ENCODE measurements at regions not wholly inside any gene's neighbourhood (a gene's known extent, or its start where the extent isn't known, plus 50 kb on each side); places are given as distances from the start of the nearest gene placed in this dataset.
A peak's percentile ranks its signal among the peaks of the same experiment; 100 is the strongest.

DNA sequence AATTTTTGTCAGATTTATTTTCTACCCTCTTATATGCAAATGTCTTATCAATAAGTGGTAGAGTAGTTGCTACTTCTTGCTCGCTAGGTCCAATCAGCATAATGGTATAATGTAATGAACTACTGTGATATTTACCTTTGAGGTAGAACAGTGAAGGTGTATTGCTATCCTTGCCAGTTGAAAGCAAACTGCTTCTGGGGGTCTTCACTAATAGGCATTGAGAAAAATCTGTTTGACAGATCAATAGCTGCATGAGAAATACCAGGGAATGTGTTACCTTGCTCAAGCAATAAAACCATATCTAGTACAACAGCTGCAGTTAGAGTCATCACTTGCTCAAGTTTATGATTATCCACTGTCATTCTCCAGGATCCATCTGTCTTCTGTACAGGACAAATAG lies 50.1 kb upstream of the EFEMP1 start:
- intact Hi-C loops (cut with DNase I): no loop called here
- no peak for DNase-seq

DNA sequence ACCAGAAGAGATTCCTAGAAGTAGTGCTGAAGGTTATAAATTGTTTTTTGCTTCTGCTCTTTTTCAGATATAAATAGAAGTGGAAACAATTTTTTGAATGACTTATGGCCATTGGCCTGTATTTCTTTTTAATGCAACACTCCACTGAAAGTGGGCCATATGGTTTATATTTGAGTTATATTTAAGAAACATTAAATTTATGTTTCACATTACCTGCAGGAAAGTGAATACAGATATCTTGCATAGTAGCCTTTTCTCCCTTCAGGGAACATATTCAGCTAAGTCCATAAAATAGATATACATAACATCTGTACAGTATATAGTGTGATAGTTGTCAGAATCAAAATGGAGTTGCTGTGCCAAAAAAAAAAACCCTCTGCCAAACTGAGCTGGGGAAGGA lies 53.1 kb upstream of the EFEMP1 start:
- intact Hi-C loops (cut with DNase I): no loop called here

DNA sequence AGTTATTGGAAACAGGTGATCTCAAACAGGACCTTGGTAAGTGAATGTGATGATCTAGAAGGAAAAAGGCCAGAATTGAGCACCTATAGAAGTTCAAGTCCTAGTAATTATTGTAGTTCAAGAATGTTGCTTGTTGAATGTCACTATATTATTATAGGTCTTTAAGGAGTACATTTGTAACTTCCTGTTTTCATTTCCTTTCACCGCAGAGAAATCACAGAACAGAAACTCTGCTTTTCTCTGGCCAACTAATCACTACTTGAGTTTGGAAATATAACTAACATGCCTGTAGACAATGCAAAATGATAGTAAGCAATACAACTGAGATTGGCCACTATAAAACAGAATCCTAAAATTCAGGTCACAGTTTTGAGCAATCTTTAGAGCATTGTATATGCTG lies 61.8 kb upstream of the EFEMP1 start:
- intact Hi-C loops (cut with DNase I): no loop called here
- DNase-seq: no peak

More for the DNA sequence above, 53.1 kb upstream of the EFEMP1 start:
- no peak for DNase-seq

DNA sequence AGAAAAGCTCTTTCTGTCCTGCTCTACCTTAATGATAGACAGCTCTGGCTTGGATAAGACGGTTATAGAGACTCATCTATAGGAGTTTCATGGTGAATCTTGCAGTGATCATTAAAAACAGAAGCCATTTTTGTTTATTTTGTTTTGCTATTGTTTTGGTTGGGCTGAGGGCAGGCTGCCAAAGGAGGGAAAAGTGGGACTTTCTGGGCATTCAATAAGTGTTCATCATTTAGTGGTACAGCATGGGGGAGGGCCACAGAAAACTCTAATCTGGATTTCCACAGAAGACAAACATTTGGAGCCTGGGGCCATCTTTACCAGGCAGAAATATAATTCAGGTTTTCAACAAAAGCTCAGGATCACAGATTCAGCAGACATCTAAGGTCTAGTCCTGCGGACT lies 62.4 kb upstream of the EFEMP1 start:
- intact Hi-C loops (cut with DNase I): no loop called here
- DNase-seq: no peak

DNA sequence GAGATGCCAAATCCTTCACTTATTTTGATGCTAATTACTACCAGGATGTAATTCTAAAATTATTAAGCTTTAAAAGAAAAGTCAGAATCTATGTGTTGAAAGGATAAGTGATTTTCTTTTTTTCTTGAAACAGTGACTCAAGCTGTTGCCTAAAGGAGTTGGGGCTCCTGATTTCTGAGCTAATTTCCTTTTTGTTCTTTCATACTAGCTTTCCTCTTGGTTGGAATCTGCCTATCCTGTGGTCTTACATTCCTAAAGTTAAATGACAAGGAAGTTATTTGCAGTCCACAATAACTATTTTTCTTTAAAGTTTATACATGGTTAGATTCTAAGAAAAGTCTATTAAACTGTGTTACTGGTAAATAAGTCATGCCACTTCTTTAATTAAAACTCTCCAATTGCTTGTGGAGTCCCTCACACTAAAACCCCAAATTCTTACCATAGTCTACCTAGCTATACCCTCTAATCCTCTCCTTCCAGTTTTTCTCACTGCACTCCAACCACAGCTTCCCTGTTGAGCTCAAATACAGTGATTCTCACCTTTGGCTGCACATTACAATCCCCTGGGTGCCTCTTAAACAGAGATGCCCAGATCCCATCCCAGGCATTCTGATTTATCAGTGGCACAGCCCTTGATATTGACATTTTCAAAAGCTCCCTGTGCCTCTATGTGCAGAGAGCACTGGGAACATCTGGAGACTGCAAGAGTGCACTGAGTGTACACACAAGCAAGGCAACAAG lies 63.3 kb upstream of the EFEMP1 start:
- intact Hi-C loops (cut with DNase I): no loop called here
- no peak for DNase-seq

DNA sequence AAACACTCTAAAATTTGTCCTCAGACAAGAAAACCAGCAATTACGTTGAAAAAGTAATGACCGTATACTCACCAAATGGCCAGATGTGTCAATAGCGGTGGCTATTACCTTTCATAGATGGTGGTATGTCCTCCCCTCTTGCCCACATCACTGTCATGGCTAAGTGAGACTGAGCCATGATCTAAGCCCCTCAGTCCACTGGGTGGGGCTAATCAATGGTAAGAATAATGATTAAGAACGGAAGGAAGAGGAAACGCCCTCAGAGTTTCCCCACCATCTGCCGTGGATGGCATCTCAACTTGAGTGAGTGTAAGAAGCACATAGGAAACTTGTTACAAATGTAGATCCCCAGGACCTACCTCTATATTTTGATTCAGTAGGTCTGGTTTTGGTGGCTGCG lies 65.8 kb upstream of the EFEMP1 start:
- no peak for DNase-seq
- intact Hi-C loops (cut with DNase I): no loop called here

DNA sequence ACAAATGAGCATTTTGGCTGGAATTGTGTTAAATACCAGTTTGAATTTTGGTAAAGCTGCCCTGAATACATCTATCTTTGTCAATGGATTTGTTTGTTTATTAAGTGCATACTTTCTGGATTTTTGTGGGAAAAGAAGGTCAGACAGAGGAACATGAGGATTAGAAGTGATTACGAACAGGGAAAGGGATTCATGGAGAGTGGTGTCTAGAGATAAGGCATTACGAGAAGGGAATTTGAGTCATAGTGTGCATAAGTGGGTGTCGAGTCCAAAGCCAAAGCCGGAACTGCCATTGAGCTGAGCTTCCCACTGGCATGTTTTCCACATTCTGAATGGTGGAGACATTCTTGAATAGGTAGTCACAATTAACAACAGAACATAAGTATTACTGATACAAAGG lies 68.9 kb upstream of the EFEMP1 start:
- DNase-seq: no peak
- intact Hi-C loops (cut with DNase I): no loop called here

DNA sequence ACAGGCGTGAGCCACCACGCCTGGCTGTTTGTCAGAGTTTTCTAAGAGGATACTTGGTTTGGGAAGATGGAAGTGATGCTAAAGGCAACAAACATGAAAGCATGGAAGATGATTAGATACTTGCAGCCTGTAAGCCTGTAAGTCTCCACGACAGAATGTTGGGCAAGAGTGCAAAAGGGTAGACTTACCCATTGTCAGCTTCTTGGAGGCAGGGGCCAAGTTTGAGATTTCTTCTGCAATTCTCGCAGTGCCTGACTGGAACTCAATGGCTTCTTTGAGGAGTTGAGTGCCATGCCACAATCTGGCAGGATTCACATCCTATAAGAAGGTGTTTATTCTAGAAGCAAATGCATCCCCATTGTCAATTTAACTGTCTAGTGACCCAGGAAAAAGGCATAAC lies 70.1 kb upstream of the EFEMP1 start:
- no peak for DNase-seq
- intact Hi-C loops (cut with DNase I): no loop called here

DNA sequence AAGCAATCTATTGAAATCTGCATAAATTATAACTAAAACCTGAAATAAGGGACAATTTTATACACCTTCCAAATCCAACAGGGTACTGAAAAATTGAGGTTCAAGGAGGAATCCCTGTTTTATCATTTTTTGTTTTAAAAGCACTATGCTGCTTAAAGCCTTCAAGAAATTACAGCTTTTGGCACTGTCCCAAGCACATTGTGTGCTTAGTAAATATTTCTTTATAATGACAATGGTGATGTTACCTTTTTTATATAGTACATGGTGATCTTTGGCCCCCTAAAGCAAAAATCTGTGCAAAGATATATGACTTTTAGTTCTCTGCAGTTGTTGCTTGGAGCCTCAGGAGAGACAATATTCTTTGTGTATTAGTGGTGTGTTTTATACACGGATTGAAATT lies 71.6 kb upstream of the EFEMP1 start:
- DNase-seq: no peak
- intact Hi-C loops (cut with DNase I): no loop called here

DNA sequence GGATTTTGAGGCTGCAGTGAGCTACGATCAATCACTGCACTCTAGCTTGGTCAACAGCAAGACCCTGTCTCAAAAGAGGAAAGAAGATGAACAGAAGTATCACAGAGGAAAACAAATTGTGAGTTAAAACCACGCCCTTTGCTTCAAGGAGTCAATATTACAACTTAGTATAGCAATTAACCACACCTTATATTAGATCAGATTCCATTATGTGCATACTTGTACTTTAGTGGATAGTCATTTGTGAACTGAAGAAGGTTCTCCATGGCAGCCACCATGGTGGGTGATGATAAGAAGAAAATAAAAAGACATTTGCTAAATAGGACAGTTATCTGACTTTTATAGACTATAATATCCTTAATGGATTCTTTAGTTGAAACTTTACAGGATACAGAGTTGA lies 72.3 kb upstream of the EFEMP1 start:
- no peak for DNase-seq
- intact Hi-C loops (cut with DNase I): no loop called here

DNA sequence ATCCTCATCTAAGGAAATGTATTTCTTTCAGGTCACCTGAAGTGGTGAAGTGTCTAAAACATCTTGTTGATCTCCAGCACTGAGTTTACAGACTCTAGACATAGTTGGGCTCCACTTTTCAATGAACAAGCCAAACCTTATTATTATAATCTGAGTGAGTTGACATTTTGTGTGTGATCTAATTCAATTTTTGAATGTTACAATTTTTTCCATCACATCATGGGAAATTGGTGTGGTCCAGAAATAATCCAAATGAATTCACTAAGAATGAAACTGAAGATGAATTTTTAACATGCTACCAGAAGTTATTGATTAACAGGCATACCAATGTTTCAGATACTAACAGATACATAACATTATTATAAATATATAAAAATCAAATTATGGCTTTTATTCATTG lies 75.6 kb upstream of the EFEMP1 start:
- intact Hi-C loops (cut with DNase I): no loop called here
- DNase-seq: no peak

DNA sequence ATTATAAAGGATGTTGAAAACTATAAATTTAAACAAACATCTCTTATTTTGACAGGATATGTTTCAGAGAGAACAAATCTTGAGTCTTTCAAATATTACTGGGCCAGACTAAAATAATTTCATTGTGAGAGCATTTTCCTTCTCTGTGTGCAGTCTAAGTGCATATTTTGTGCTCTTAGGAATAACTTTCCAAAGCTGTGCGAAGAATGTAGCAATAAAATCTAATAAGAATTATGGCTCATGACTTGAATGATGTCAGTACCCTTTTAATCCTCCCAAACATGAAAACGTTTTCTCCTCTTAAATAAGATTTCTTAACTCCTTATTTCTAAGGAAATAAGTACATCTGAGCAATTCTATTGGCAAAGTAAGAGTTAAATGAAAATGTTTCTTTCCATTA lies 76.2 kb upstream of the EFEMP1 start:
- intact Hi-C loops (cut with DNase I): no loop called here
- DNase-seq: no peak

DNA sequence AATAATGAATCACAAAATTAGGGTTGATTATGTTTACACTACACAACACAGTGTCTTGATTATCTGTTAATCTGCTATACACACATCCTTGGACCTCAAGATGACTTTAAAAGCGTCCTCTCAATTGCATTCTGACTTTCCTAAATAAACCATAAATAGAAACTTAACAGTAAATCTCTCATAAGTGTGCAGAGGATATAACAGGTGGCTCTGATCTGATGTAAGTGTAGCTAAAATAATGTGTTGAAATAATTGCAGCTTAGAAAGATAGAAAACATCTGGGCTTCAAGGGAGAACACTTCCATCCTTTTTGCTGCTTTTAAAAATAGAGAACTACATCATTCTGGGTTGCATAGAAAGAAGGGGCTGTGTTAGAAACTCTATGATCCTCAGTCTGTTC lies 78.4 kb upstream of the EFEMP1 start:
- intact Hi-C loops (cut with DNase I): no loop called here
- no peak for DNase-seq

DNA sequence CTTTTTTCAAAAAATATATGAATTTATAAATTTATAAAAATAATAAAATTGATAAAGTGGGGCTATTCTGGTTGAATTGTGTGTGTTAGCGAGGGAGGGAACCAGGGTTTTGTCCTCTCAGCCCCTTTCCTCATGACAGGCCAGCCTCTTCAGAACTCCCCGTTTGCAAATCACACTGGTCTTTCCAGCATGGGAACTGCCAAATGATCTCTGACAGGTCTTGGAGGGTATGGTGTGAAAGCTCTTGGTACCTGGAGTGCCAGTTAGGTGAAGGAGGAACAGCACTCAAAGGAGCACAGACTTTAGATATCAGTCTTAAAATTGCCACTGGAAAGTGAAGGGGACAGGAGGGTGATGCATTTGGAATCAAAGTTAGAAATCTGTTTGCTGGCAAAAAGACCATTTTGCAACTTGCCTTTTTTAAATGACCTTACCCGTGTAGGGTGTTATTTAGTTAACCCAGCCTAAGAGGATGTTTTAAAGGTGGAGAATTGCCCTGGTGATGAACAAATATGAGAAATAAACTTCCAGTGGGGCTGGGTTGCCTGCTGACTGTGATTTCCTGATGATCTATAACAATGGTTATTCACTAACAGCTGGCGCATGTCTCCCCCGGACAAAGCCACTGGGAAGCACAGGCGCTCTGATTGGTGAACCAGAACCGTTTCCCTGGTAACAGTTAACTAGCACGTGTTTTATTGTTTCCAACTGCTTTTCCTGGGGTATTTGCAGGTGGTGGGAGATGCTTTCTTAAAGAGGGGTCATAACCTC lies 85.3 kb upstream of the EFEMP1 start:
- DNase-seq: peak; percentile 44 to 90 (median 74)
- intact Hi-C loops (cut with DNase I): loop anchor here (5.0 kb wide), 1 partner anchor 292 kb away; no protein-coding TSS in a partner anchor

DNA sequence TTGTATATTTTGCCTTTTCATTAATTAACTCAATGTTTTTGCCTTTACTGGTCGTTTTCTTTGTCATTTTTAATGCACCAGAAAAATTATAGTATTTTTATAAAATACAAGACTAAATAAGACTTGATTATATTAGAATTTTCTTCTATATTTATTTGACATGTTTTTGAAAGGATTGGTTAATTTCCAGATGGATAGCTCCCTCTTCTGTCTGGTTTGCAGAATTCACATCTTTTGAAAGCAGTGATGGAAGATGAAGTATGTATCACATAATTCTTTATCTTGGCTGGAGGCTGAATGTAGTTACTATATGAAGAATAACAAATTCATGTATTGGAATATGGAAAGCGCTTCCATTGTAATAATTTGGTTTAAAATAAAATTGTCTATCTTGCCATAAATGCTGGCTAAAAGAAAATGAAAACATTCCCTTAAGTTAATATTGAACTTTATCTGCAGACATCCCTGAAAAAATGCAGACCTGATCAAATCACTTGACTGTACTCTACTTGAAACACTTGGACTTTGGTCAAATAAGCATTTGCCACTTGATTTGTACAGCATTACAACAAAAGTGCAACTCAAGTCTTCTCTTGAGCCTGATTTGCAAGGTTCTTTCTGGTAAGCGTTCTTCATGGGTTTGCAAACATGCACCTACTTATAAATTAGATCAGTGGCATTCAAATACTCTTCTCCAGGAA lies 86.3 kb upstream of the EFEMP1 start:
- peak in 1 of 42 donors; percentile 44 for DNase-seq
- intact Hi-C loops (cut with DNase I): loop anchor here (5.0 to 10.0 kb wide), 2 partner anchors 125 to 293 kb away; no protein-coding TSS in a partner anchor

DNA sequence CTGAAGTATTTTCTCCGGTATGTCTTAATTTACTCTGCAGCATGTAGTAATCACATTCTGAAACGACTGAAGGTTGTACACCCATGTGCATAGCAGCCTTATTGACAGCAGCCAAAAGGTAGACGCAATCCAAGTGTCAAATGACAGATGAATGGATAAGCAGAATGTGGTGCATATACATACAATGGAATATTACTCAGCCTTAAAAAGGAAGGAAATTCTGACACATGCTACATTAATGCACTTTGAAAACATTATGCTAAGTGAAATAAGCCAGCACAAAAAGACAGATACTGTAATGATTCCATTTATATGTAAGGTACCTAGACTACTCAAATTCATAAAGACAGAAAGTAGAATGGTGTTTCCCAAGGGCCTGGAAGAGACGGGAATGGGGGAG lies 88.0 kb upstream of the EFEMP1 start:
- no peak for DNase-seq
- intact Hi-C loops (cut with DNase I): loop anchor here (10.0 kb wide), 1 partner anchor 123 kb away; no protein-coding TSS in a partner anchor

DNA sequence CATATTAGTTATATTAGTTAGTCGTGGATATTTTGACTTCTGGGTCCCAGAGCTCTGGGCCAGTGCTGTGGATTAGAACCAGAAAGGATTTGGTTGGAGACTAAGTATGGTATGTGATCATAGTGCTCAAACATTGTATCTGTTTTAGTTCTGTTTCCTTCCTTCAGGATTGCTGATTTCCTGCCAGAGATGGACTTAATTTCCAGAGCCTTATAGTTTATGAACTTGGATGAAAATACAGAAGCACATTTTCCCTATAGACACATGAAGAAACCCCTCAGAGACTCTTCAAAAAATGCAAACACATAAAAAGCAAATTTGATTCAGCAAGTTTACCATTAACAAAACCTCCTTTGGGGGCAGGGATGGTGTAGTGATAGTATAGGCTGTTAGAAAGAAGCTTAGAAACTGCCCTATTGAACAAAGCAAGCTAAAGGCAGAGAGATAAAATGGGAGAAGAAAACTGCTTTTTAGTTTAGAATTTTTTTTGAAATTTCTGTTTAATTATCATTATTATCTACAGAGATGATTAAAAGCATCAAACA lies 88.7 kb upstream of the EFEMP1 start:
- no peak for DNase-seq
- intact Hi-C loops (cut with DNase I): loop anchor here (10.0 kb wide), 1 partner anchor 123 kb away; no protein-coding TSS in a partner anchor

DNA sequence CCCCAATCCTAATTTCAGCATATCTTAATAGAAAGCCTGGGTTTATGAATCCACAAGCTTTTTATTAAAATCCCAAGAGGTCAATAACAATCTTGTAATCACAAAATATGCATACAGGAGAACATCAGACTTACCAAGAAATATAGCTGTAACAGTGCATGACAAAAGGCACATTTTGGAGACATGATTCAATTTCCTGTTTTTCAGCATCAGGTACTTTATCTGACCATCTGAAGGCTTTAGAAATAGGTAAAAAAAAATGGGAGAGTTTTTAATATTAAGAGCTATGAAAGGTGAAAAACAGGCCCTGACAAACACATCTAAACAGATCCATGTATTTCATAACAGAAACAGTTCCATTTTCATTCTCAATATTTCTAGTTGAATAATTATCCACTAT lies 89.9 kb upstream of the EFEMP1 start:
- intact Hi-C loops (cut with DNase I): loop anchor here (10.0 kb wide), 1 partner anchor 121 kb away; no protein-coding TSS in a partner anchor
- DNase-seq: no peak

DNA sequence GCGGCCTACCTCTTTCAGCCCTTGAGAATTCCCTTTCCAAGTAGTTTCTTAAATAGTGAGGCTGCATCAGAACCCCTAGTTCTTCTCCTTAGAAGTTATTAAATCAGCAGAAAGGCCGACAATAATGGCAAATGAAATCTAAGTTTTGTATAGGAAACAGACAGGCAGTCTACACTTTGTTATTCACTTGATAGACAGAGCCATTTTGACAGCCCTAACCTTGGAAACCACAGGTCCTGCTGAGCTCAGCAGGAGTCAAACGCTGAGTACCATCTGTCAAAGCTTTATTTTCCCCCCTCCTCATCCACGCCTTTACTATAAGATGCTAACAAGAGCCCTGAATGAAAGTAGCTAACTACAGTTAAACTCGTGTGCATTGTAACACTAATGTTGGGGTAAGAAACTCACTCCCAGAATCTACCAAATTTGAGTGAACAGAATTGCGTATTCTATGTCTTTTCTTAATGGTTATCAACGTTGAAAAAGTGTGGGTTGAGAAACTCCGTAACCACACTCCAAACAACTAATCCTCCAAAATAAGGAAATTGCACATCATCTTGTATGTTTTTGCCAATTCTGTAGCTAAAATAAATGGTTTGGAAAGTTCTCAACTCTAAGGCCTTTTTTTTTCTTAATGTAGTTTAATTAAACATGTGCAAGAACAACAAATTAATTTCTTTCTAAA lies 90.6 kb upstream of the EFEMP1 start:
- DNase-seq: no peak
- intact Hi-C loops (cut with DNase I): loop anchor here (10.0 kb wide), 1 partner anchor 121 kb away; no protein-coding TSS in a partner anchor

Measured in head of caudate nucleus (tissue), 42 donors.